H9 (cell line): ENCODE measurements at regions not wholly inside any gene's neighbourhood (a gene's known extent, or its start where the extent isn't known, plus 50 kb on each side); places are given as distances from the start of the nearest gene placed in this dataset.

Experiments used
- DNase-seq: peaks from one replicate; pipeline ENCODE4 v3.0.0-alpha.2; 2017
- H2AFZ ChIP-seq: one replicate; pipeline ENCODE4 v1.6.1; 2013; ENCODE audit warnings: mild to moderate bottlenecking, low read length, control low read depth, moderate library complexity
- H2AK5ac ChIP-seq: 2 replicates; pipeline ENCODE4 v1.6.1; 2013; ENCODE audit warnings: low read length, control low read depth, mixed read lengths; ENCODE audit not compliant: insufficient read length
- H2BK120ac ChIP-seq: one replicate; pipeline ENCODE4 v1.6.1; 2013; ENCODE audit warnings: low read depth, mild to moderate bottlenecking, low read length, control low read depth, inconsistent platforms; ENCODE audit not compliant: poor library complexity, severe bottlenecking
- H2BK12ac ChIP-seq: 2 replicates; pipeline ENCODE4 v1.6.1; 2013; ENCODE audit warnings: low read length, control low read depth, mixed read lengths, low read depth; ENCODE audit not compliant: insufficient read length
- H2BK15ac ChIP-seq: 2 replicates; pipeline ENCODE4 v1.6.1; 2013; ENCODE audit warnings: low read depth, low read length, control low read depth
- H2BK20ac ChIP-seq: one replicate; pipeline ENCODE4 v1.6.1; 2013; ENCODE audit warnings: low read depth, mild to moderate bottlenecking, low read length, control low read depth, inconsistent platforms; ENCODE audit not compliant: poor library complexity, severe bottlenecking
- H2BK5ac ChIP-seq: 2 replicates; pipeline ENCODE4 v1.6.1; 2013; ENCODE audit warnings: low read length, control low read depth, mixed read lengths; ENCODE audit not compliant: insufficient read length
- H3K14ac ChIP-seq: 2 replicates; pipeline ENCODE4 v1.6.1; 2013; ENCODE audit warnings: low read length, control low read depth; ENCODE audit not compliant: insufficient read depth
- H3K18ac ChIP-seq: 2 replicates; pipeline ENCODE4 v1.6.1; 2013; ENCODE audit warnings: low read depth, mild to moderate bottlenecking, mixed read lengths, low read length, control low read depth; ENCODE audit not compliant: insufficient read length
- H3K23ac ChIP-seq: 2 replicates; pipeline ENCODE4 v1.6.1; 2013; ENCODE audit warnings: low read length, control low read depth, mixed read lengths, low read depth; ENCODE audit not compliant: insufficient read length
- H3K23me2 ChIP-seq: 2 replicates; pipeline ENCODE4 v1.6.1; 2013; ENCODE audit warnings: low read depth, mild to moderate bottlenecking, mixed read lengths, low read length, control low read depth; ENCODE audit not compliant: insufficient read length, poor library complexity, severe bottlenecking
- H3K27ac ChIP-seq: 2 replicates; pipeline ENCODE4 v1.5.1; 2013; ENCODE audit warnings: low read length, control low read depth, mixed read lengths, low read depth; ENCODE audit not compliant: insufficient read length
- H3K27me3 ChIP-seq: 2 replicates; pipeline ENCODE4 v1.6.1; 2013; ENCODE audit warnings: low read length, control low read depth, inconsistent platforms; ENCODE audit not compliant: insufficient read depth
- H3K4ac ChIP-seq: 2 replicates; pipeline ENCODE4 v1.6.1; 2013; ENCODE audit warnings: low read depth, mild to moderate bottlenecking, control low read depth, inconsistent platforms, low read length, moderate library complexity
- H3K4me1 ChIP-seq: 2 replicates; pipeline ENCODE4 v1.6.1; 2013; ENCODE audit warnings: low read length, control low read depth, inconsistent platforms; ENCODE audit not compliant: insufficient read depth
- H3K4me2 ChIP-seq: 2 replicates; pipeline ENCODE4 v1.6.1; 2013; ENCODE audit warnings: low read length, control low read depth, mixed read lengths; ENCODE audit not compliant: insufficient read length, insufficient read depth
- H3K56ac ChIP-seq: 2 replicates; pipeline ENCODE4 v1.6.1; 2013; ENCODE audit warnings: low read depth, mild to moderate bottlenecking, mixed read lengths, low read length, control low read depth; ENCODE audit not compliant: insufficient read length
- H3K79me1 ChIP-seq: 2 replicates; pipeline ENCODE4 v1.6.1; 2013; ENCODE audit warnings: low read depth, mild to moderate bottlenecking, moderate library complexity, low read length, control low read depth, inconsistent platforms; ENCODE audit not compliant: insufficient read depth, poor library complexity, severe bottlenecking
- H3K79me2 ChIP-seq: 2 replicates; pipeline ENCODE4 v1.6.1; 2013; ENCODE audit warnings: low read length, control low read depth, inconsistent platforms; ENCODE audit not compliant: insufficient read depth
- H3K9ac ChIP-seq: 2 replicates; pipeline ENCODE4 v1.6.1; 2013; ENCODE audit warnings: low read length, control low read depth, mixed read lengths; ENCODE audit not compliant: insufficient read length; ENCODE audit errors: extremely low read depth
- H3K9me3 ChIP-seq: one replicate; pipeline ENCODE4 v1.6.1; 2013; ENCODE audit warnings: low read depth, low read length, inconsistent platforms; ENCODE audit not compliant: control insufficient read depth
- H3T11ph ChIP-seq: one replicate; pipeline ENCODE4 v1.6.1; 2013; ENCODE audit warnings: mild to moderate bottlenecking, low read length, control low read depth, inconsistent platforms
- H4K20me1 ChIP-seq: one replicate; pipeline ENCODE4 v1.6.1; 2013; ENCODE audit not compliant: control insufficient read depth, insufficient read length, insufficient read depth
- H4K5ac ChIP-seq: 2 replicates; pipeline ENCODE4 v1.6.1; 2013; ENCODE audit warnings: low read depth, mild to moderate bottlenecking, mixed read lengths, low read length, control low read depth; ENCODE audit not compliant: insufficient read length
- H4K8ac ChIP-seq: replicated peaks from 2 replicates; pipeline ENCODE4 v1.6.1; 2013; ENCODE audit warnings: low read length, control low read depth, mixed read lengths, low read depth; ENCODE audit not compliant: insufficient read length
- H4K91ac ChIP-seq: 2 replicates; pipeline ENCODE4 v1.6.1; 2013; ENCODE audit warnings: low read depth, mild to moderate bottlenecking, moderate library complexity, mixed read lengths, low read length, control low read depth; ENCODE audit not compliant: insufficient read length
- H3K27ac Mint-ChIP-seq, 3 experiments: 2 replicates in 2 of 3; 3 replicates in 1 of 3; pipeline ENCODE4 v1.8.0; 2020 to 2021; ENCODE audit warnings: mixed read lengths in 3 of 3, mild to moderate bottlenecking in 1 of 3, moderate library complexity in 1 of 3
- H3K27me3 Mint-ChIP-seq: 2 replicates; pipeline ENCODE4 v1.8.0; 2021; ENCODE audit warnings: low read depth, mild to moderate bottlenecking, moderate library complexity, mixed read lengths
- H3K36me3 Mint-ChIP-seq, 3 experiments: 2 replicates in 2 of 3; 3 replicates in 1 of 3; pipeline ENCODE4 v1.8.0; 2020 to 2021; ENCODE audit warnings: low read depth in 3 of 3, mixed read lengths in 3 of 3; ENCODE audit not compliant: insufficient read depth in 1 of 3
- H3K4me1 Mint-ChIP-seq, 2 experiments: 2 replicates each; pipeline ENCODE4 v1.8.0; 2020; ENCODE audit warnings: mixed read lengths in 2 of 2
- H3K4me3 Mint-ChIP-seq, 2 experiments: 2 replicates in 1 of 2; 3 replicates in 1 of 2; pipeline ENCODE4 v1.8.0; 2020 to 2021; ENCODE audit warnings: mild to moderate bottlenecking in 2 of 2, mixed read lengths in 2 of 2, moderate library complexity in 1 of 2
- H3K9me3 Mint-ChIP-seq, 2 experiments: 2 replicates in 1 of 2; 3 replicates in 1 of 2; pipeline ENCODE4 v1.8.0; 2020; ENCODE audit warnings: mild to moderate bottlenecking in 2 of 2, mixed read lengths in 2 of 2, moderate library complexity in 1 of 2
- WGBS: extraction: QIAGEN DNeasy Blood & Tissue Kit; methylation state at CpG from one replicate; pipeline ENCODE4 v1.1.7; 2013; ENCODE audit warnings: missing lambda C conversion rate, low lambda C conversion rate, mixed read lengths; ENCODE audit not compliant: insufficient read length; ENCODE audit errors: extremely low coverage; 5-methylcytosine and 5-hydroxymethylcytosine counted together
- TF ChIP-seq, protein P1 (sequence below): fragments of 200-600 bp; sonication (generic); conservative IDR thresholded peaks from 3 replicates; pipeline ENCODE4 v1.8.0; 2021; ENCODE audit warnings: antibody characterized with exemption, mild to moderate bottlenecking

DNA sequence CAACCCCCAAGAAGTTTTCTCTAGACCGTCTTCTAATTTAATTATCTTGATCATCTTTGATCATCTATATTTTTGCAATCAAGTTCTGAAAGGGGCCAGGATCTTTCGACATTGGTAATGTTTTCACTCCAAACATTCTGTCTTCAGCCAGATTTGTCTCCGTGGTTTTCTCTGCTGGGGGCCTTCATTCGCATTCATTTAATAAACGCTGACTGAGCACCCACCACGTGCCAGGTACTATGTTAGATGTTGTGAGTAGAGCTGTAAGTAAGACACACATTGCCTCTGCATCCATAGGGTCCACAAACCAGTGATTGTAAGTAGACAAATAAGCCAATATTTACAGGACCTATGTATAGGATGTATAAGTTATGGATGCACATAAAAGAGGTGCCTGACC is 134.5 kb upstream of the MROH9 start:
- H4K20me1 ChIP-seq: no peaks in the 10 kb centered on the region
- Mint-ChIP-seq H3K4me3 (no peak overlapping the region), H3K27ac (no peak overlapping the region), H3K9me3 (no peaks in the 10 kb centered on the region), H3K4me1 (peaks cover 14 to 15% of the 10 kb centered on the region in 2 experiments), H3K36me3 (no peaks in the 10 kb centered on the region; a peak in 1 of 7 replicates), H3K27me3 (no peaks in the 10 kb centered on the region)
- no peak overlapping the region for H2AK5ac ChIP-seq
- H3T11ph ChIP-seq: no peak overlapping the region
- no peaks in the 10 kb centered on the region for H3K23me2 ChIP-seq
- DNase-seq: no peak
- H3K79me2 ChIP-seq: no peaks in the 10 kb centered on the region
- TF ChIP-seq, protein P1, sequence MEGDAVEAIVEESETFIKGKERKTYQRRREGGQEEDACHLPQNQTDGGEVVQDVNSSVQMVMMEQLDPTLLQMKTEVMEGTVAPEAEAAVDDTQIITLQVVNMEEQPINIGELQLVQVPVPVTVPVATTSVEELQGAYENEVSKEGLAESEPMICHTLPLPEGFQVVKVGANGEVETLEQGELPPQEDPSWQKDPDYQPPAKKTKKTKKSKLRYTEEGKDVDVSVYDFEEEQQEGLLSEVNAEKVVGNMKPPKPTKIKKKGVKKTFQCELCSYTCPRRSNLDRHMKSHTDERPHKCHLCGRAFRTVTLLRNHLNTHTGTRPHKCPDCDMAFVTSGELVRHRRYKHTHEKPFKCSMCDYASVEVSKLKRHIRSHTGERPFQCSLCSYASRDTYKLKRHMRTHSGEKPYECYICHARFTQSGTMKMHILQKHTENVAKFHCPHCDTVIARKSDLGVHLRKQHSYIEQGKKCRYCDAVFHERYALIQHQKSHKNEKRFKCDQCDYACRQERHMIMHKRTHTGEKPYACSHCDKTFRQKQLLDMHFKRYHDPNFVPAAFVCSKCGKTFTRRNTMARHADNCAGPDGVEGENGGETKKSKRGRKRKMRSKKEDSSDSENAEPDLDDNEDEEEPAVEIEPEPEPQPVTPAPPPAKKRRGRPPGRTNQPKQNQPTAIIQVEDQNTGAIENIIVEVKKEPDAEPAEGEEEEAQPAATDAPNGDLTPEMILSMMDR: no peak
- H3K27me3 ChIP-seq: no peaks in the 10 kb centered on the region
- no peaks in the 10 kb centered on the region; the same call in 1 of the 2 replicates for H3K4me1 ChIP-seq
- no peak overlapping the region for H3K14ac ChIP-seq
- no peak overlapping the region for H2BK12ac ChIP-seq
- H3K23ac ChIP-seq: no peak overlapping the region
- no peak overlapping the region for H3K27ac ChIP-seq
- no CpG with 5 or more reads among the region's 6 CpGs for WGBS
- H2BK5ac ChIP-seq: no peak overlapping the region
- H2AFZ ChIP-seq: no peak overlapping the region
- no peaks in the 10 kb centered on the region for H3K79me1 ChIP-seq
- no peak overlapping the region for H3K18ac ChIP-seq
- no peak overlapping the region for H2BK15ac ChIP-seq
- H3K56ac ChIP-seq: no peak overlapping the region
- H2BK20ac ChIP-seq: no peak overlapping the region
- no peak overlapping the region for H4K8ac ChIP-seq
- no peak overlapping the region for H3K9ac ChIP-seq
- no peak overlapping the region for H4K5ac ChIP-seq
- no peak overlapping the region for H4K91ac ChIP-seq
- no peak overlapping the region for H3K4me2 ChIP-seq
- no peak overlapping the region for H2BK120ac ChIP-seq
- H3K9me3 ChIP-seq: no peaks in the 10 kb centered on the region
- no peak overlapping the region for H3K4ac ChIP-seq
